Astrocyte of the cerebellum (primary cell): ENCODE measurements at regions not wholly inside any gene's neighbourhood (a gene's known extent, or its start where the extent isn't known, plus 50 kb on each side); places are given as distances from the start of the nearest gene placed in this dataset.

Experiments used
- DNase-seq: peaks from one replicate; pipeline ENCODE4 v3.0.0-alpha.2; 2011; ENCODE audit warnings: low read depth
- H3K4me3 ChIP-seq: 2 replicates; pipeline ENCODE4 v1.5.1; 2011; ENCODE audit warnings: mild to moderate bottlenecking, low read depth, low read length, moderate library complexity
- CTCF ChIP-seq: IDR thresholded peaks from 2 replicates; pipeline ENCODE4 v1.5.1; 2012; ENCODE audit warnings: low read length, low read depth, moderate library complexity, mild to moderate bottlenecking; ENCODE audit errors: missing control alignments
- in situ Hi-C: cut with HindIII; loops from 2 replicates; pipeline ENCODE4 v1.10.0; 2017; ENCODE audit warnings: low sequenced_read_pairs

GRCh38 chr7:67599331-67600062, 602.9 kb downstream of the TYW1 start:
- in situ Hi-C loops = no loop called here
- DNase-seq = no peak
- no peak overlapping the region for H3K4me3 ChIP-seq
- TF ChIP-seq CTCF = no peak

- no peak overlapping the region for H3K4me3 ChIP-seq
- no peak for DNase-seq
- TF ChIP-seq CTCF = no peak
- in situ Hi-C loops = no loop called here
Measured at GRCh38 chr7:67602246-67602887, 605.7 kb downstream of the TYW1 start.

GRCh38 chr7:67604461-67605386, 608.1 kb downstream of the TYW1 start:
- no peak for TF ChIP-seq CTCF
- in situ Hi-C loops = no loop called here
- H3K4me3 ChIP-seq = no peak overlapping the region
- DNase-seq = no peak

- DNase-seq = no peak
- no peak overlapping the region for H3K4me3 ChIP-seq
- no peak for TF ChIP-seq CTCF
- in situ Hi-C loops = no loop called here
Measured at GRCh38 chr7:67608806-67609205, 612.2 kb downstream of the TYW1 start.

GRCh38 chr7:67610897-67611296, 614.3 kb downstream of the TYW1 start:
- H3K4me3 ChIP-seq = no peak overlapping the region
- in situ Hi-C loops = no loop called here
- DNase-seq = no peak
- TF ChIP-seq CTCF = no peak

GRCh38 chr7:67614843-67615242, 618.2 kb downstream of the TYW1 start:
- no peak for TF ChIP-seq CTCF
- H3K4me3 ChIP-seq = no peak overlapping the region
- DNase-seq = no peak
- in situ Hi-C loops = no loop called here
